OCI-LY3 (cell line): ENCODE measurements at regions not wholly inside any gene's neighbourhood (a gene's known extent, or its start where the extent isn't known, plus 50 kb on each side); places are given as distances from the start of the nearest gene placed in this dataset.

Source experiments
- EZH2phosphoT487 ChIP-seq: fragments of 200-600 bp; shearing (Covaris generic); IDR thresholded peaks from 2 replicates; pipeline ENCODE4 v1.6.1; 2018; ENCODE audit warnings: antibody characterized with exemption, mixed run types, low read depth
- TF ChIP-seq, protein P1 (sequence below): fragments of 200-600, 300-600 bp; sonication (generic); IDR thresholded peaks from 2 replicates; pipeline ENCODE4 v1.5.1; 2014; ENCODE audit warnings: antibody characterized with exemption, low read length, low read depth

DNA sequence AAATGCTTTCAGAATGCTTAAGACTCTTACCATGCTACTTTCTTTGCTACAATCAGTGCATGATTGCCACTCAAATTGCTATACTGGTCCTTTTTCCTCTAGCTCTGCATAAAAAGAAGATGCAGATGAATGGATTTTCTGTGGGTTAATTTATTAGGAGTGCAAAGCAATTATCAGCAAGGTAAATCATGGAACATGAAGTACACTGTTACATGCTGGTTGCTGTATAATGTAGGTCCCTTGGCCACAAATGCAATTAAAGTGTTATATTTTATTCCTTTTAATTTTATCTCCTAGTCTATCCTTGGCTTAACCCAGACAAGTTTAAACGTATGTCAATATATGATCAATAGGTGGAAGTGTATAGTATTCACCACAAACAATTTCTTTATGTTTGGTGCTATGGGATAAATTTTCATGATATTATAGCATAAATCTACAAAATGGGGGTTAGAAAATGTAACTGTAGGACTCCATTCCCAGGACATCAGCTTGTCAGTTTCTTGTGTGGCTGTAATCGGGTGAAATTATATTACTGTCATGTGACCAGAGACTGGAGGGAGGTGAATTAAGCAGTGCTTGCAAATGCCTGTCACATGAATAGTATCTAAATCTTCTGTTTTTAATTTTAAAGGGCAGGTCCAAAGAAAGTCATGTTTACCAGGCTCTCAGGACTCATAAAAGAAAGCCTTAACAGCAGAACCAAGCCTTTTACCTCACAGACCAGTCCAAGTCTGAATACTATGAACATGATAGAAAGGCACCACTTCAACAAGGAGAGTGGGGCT, 176.9 kb upstream of the ID4 start:
- TF ChIP-seq, protein P1, sequence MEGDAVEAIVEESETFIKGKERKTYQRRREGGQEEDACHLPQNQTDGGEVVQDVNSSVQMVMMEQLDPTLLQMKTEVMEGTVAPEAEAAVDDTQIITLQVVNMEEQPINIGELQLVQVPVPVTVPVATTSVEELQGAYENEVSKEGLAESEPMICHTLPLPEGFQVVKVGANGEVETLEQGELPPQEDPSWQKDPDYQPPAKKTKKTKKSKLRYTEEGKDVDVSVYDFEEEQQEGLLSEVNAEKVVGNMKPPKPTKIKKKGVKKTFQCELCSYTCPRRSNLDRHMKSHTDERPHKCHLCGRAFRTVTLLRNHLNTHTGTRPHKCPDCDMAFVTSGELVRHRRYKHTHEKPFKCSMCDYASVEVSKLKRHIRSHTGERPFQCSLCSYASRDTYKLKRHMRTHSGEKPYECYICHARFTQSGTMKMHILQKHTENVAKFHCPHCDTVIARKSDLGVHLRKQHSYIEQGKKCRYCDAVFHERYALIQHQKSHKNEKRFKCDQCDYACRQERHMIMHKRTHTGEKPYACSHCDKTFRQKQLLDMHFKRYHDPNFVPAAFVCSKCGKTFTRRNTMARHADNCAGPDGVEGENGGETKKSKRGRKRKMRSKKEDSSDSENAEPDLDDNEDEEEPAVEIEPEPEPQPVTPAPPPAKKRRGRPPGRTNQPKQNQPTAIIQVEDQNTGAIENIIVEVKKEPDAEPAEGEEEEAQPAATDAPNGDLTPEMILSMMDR: no peak
- no peak for TF ChIP-seq EZH2phosphoT487
